ENCODE measurements at regions not wholly inside any gene's neighbourhood (a gene's known extent, or its start where the extent isn't known, plus 50 kb on each side); places are given as distances from the start of the nearest gene placed in this dataset.

DNA sequence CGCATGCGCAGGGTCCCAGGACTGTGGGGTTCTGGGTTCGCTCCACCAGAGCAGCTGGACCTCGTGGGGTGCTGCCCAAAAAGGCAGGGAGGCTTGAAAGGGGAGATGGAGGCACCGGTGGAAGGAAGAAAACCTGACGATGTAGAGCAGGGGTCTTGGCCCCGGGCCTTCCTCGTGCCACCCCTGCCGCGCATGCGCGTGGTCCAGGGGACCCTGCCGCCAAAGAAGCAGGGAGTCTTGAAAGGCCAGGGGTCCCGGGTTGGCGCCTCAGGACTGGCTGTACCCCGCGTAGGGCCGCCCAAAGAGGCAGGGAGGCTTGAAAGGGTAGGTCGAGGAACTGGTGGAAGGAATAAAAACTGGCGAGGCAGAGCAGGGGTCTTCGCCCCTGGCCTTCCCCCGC is 321.0 kb downstream of the ALG10 start:
- Histone ChIP-seq H3K27me3 (ENCODE audit: control insufficient read depth in 1 of 2, insufficient read depth in 2 of 2, low read length in 2 of 2) (peaks cover 0 to 9% of the 10 kb centered on the region in 2 donors), H3K9me3 (ENCODE audit: low read length) (no peaks in the 10 kb centered on the region), H3K4me3 (ENCODE audit: low read depth in 1 of 2, low read length in 2 of 2) (no peak overlapping the region), H3K36me3 (ENCODE audit: insufficient read depth, low read length) (no peaks in the 10 kb centered on the region), H3K9ac (ENCODE audit: low read length) (no peak overlapping the region), H3K27ac (ENCODE audit: low read depth, low read length) (no peak overlapping the region), H3K4me1 (ENCODE audit: insufficient read depth, low read length) (no peaks in the 10 kb centered on the region)

DNA sequence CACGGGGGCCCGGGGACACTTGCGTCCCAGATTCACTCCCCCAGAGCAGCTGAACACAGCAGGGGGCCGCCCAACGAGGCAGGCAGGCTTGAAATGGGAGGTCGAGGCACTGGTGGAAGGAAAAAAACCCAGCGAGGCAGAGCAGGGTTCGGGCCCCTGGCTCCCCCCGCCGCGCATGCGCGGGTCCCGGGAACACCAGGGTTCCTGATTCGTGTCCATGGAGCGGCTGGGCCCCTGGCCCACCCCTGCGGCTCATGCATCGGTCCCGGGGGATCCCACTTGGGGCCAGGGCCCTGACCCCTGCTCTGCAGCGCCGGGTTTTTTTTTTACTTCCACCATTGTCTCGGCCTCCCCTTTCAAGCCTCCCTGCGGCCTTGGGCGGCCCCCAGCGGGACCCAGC is 321.5 kb downstream of the ALG10 start:
- Histone ChIP-seq H3K27me3 (ENCODE audit: control insufficient read depth in 1 of 2, insufficient read depth in 2 of 2, low read length in 2 of 2) (peaks cover 0 to 9% of the 10 kb centered on the region in 2 donors), H3K36me3 (ENCODE audit: insufficient read depth, low read length) (no peaks in the 10 kb centered on the region), H3K4me1 (ENCODE audit: insufficient read depth, low read length) (no peaks in the 10 kb centered on the region), H3K9me3 (ENCODE audit: low read length) (no peaks in the 10 kb centered on the region), H3K4me3 (ENCODE audit: low read depth in 1 of 2, low read length in 2 of 2) (no peak overlapping the region), H3K27ac (ENCODE audit: low read depth, low read length) (no peak overlapping the region), H3K9ac (ENCODE audit: low read length) (no peak overlapping the region)

DNA sequence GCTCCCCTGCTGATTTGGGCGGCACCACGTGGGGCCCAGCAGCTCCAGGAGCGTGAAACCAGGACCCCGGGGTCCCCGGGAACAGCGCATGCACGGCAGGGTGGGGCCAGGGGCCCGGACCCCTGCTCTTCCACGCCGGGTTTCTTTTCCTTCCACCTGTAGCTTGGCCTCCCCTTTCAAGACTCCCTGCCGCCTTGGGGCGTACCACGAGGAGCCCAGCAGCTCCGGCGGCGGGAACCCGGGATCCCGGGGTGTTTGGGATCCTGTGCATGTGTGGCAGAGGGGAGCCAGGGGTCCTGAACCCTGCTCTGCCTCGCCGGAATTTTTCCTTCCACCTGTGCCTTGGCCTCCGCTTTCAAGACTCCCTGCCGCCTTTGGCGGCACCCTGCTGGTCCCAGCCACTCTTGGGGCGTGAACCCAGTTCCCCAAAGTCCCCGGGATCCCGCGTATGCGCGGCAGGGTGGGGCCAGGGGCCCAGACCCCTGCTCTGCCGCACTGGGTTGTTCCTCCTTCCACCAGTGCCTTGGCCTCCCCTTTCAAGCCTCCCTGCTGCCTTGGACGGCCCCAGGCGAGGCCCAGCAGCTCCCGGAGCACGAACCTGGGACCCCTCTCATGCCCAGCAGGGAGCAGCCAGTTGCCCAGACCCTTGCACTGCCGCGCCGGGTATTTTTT is 322.7 kb downstream of the ALG10 start:
- H3K36me3 ChIP-seq (ENCODE audit: insufficient read depth, low read length): no peaks in the 10 kb centered on the region
- no peaks in the 10 kb centered on the region for H3K9me3 ChIP-seq (ENCODE audit: low read length)
- no peak overlapping the region for H3K9ac ChIP-seq (ENCODE audit: low read length)
- no peak overlapping the region for H3K4me3 ChIP-seq (ENCODE audit: low read depth in 1 of 2, low read length in 2 of 2)
- H3K27ac ChIP-seq (ENCODE audit: low read depth, low read length): no peak overlapping the region
- peaks cover 0 to 9% of the 10 kb centered on the region in 2 donors for H3K27me3 ChIP-seq (ENCODE audit: control insufficient read depth in 1 of 2, insufficient read depth in 2 of 2, low read length in 2 of 2)
- no peaks in the 10 kb centered on the region for H3K4me1 ChIP-seq (ENCODE audit: insufficient read depth, low read length)

DNA sequence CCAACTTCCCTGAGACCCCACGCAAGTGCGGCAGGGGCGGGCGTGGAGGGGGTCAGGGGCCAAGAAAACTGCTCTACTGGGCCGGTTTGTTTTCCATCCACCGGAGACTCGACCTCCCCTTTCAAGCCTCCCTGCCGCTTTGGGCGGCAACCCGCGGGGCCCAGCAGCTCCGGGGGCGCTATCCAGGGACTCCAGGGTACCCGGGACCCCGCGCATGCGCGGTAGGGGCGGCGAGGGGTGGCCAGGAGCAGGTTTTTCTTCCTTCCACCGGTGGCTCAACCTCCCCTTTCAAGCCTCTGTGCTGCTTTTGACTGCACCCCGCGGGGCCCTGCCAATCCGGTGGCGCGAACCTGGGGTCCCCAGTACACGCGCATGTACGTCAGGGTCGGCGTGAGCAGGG is 323.5 kb downstream of the ALG10 start:
- H3K9ac ChIP-seq (ENCODE audit: low read length): no peak overlapping the region
- H3K36me3 ChIP-seq (ENCODE audit: insufficient read depth, low read length): no peaks in the 10 kb centered on the region
- H3K4me1 ChIP-seq (ENCODE audit: insufficient read depth, low read length): no peaks in the 10 kb centered on the region
- no peak overlapping the region for H3K4me3 ChIP-seq (ENCODE audit: low read depth in 1 of 2, low read length in 2 of 2)
- no peaks in the 10 kb centered on the region for H3K9me3 ChIP-seq (ENCODE audit: low read length)
- peaks cover 0 to 9% of the 10 kb centered on the region in 2 donors for H3K27me3 ChIP-seq (ENCODE audit: control insufficient read depth in 1 of 2, insufficient read depth in 2 of 2, low read length in 2 of 2)
- H3K27ac ChIP-seq (ENCODE audit: low read depth, low read length): no peak overlapping the region

DNA sequence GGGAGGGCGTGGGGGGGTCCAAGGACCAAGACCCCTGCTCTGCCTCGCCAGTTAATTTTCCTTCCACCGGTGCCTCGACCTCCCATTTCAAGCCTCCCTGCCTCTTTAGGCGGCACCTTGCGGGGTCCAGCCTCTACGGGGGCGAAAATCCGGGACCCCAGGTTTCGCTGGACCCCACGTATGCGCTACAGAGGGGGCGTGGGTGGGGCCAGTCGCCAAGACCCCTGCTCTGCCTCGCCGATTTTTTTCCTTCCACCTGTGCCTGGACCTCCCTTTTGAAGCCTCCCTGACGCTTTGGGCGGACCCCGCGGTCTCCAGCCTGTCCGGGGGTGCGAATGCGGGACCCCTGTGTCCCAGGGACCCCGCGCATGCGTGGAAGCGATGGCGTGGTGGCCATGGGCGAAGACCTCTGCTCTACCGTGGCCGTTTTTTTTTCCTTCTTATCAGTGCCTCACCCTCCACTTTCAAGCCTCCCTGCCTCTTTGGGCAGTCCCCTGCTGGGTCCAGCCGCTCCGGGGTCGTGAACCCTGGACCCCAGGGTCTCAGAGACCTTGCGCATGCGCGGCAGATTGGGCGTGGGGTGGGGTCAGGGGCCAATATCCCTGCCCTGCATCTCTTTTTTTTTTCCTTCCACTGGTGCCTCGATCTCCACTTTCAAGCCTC is 324.2 kb downstream of the ALG10 start:
- no peak overlapping the region for H3K4me3 ChIP-seq (ENCODE audit: low read depth in 1 of 2, low read length in 2 of 2)
- H3K36me3 ChIP-seq (ENCODE audit: insufficient read depth, low read length): no peaks in the 10 kb centered on the region
- peaks cover 0 to 14% of the 10 kb centered on the region in 2 donors for H3K27me3 ChIP-seq (ENCODE audit: control insufficient read depth in 1 of 2, insufficient read depth in 2 of 2, low read length in 2 of 2)
- H3K4me1 ChIP-seq (ENCODE audit: insufficient read depth, low read length): no peaks in the 10 kb centered on the region
- H3K9ac ChIP-seq (ENCODE audit: low read length): no peak overlapping the region
- no peaks in the 10 kb centered on the region for H3K9me3 ChIP-seq (ENCODE audit: low read length)
- no peak overlapping the region for H3K27ac ChIP-seq (ENCODE audit: low read depth, low read length)

DNA sequence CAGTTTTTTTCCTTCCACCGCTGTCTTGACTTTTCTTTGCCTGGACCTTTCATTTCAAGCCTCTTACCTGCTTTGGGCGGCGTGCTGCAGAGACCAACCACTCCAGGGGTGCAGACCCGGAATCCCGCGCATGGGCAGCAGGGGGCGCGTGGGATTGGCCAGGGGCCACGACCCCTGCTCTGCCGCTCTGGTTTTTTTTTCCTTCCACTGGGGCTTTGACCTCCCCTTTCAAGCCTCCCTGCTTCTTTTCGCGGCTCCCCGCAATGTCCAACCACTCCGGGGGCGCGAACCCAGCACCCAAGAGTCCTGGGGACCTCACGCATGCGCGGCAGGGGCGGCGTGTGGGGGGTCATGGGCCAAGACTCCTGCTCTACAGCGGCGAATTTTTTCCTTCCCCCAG is 325.1 kb downstream of the ALG10 start:
- Histone ChIP-seq H3K9ac (ENCODE audit: low read length) (no peak overlapping the region), H3K36me3 (ENCODE audit: insufficient read depth, low read length) (no peaks in the 10 kb centered on the region), H3K9me3 (ENCODE audit: low read length) (no peaks in the 10 kb centered on the region), H3K27ac (ENCODE audit: low read depth, low read length) (no peak overlapping the region), H3K27me3 (ENCODE audit: control insufficient read depth in 1 of 2, insufficient read depth in 2 of 2, low read length in 2 of 2) (peaks cover 0 to 14% of the 10 kb centered on the region in 2 donors), H3K4me3 (ENCODE audit: low read depth in 1 of 2, low read length in 2 of 2) (no peak overlapping the region), H3K4me1 (ENCODE audit: insufficient read depth, low read length) (no peaks in the 10 kb centered on the region)

DNA sequence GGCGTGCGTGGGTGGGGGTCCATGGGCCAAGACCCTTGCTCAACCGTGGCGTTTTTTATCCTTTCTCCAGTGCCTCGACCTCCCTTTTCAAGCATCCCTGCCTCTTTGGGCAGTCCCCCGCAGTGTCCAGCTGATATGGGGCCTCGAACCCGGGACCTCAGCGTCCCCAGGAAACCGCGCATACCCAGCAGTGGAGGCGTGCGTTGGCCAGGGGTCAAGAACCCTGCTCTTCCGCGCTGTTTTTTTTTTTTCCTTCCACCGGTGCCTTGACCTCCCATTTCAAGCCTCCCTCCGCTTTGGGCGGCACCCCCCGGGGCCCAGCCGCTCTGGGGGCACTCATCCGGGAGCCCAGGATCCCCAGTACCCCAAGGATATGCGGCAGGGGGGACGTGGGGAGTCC is 325.8 kb downstream of the ALG10 start:
- Histone ChIP-seq H3K9ac (ENCODE audit: low read length) (no peak overlapping the region), H3K9me3 (ENCODE audit: low read length) (no peaks in the 10 kb centered on the region), H3K27me3 (ENCODE audit: control insufficient read depth in 1 of 2, insufficient read depth in 2 of 2, low read length in 2 of 2) (peaks cover 0 to 14% of the 10 kb centered on the region in 2 donors), H3K4me3 (ENCODE audit: low read depth in 1 of 2, low read length in 2 of 2) (no peak overlapping the region), H3K4me1 (ENCODE audit: insufficient read depth, low read length) (no peaks in the 10 kb centered on the region), H3K27ac (ENCODE audit: low read depth, low read length) (no peak overlapping the region), H3K36me3 (ENCODE audit: insufficient read depth, low read length) (no peaks in the 10 kb centered on the region)

DNA sequence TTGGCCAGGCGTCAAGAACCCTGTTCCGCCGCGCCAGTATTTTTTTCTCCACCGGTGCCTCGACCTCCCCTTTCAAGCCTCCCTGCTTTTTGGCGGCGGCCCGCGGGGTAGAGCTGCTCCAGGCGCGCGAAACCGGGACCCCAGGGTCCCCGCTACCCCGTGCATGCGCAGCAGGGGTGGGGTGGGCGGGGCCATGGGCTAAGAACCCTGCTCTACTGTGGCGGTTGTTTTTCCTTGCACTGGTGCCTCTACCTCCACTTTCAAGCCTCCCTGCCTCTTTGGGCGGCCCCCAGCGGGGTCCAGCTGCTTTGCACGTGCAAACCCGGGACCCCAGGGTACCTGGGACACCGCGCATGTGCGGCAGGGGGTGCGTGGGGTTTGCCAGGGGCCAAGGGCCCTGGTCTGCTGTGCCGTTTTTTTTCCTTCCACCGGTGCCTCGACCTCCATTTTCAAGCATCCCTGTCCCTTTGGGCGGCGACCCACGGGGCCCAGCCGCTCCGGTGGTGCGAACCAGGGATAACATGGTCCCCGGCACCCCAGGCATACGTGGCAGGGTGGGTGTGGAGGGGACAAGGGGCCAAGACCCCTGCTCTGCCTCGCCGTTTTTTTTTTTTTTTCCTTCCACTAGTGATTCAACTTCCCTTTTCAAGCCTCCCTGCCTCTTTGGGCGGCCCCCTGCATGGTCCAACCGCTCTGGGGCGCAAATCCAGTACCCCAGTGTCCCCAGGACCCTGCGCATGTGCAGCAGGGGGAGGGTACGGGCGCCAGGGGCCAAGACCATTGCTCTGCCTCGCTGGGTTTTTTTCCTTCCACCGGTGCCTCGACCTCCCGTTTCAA is 326.8 kb downstream of the ALG10 start:
- H3K4me3 ChIP-seq (ENCODE audit: low read depth in 1 of 2, low read length in 2 of 2): no peak overlapping the region
- no peaks in the 10 kb centered on the region for H3K36me3 ChIP-seq (ENCODE audit: insufficient read depth, low read length)
- H3K9me3 ChIP-seq (ENCODE audit: low read length): no peaks in the 10 kb centered on the region
- H3K9ac ChIP-seq (ENCODE audit: low read length): no peak overlapping the region
- peaks cover 0 to 14% of the 10 kb centered on the region in 2 donors for H3K27me3 ChIP-seq (ENCODE audit: control insufficient read depth in 1 of 2, insufficient read depth in 2 of 2, low read length in 2 of 2)
- H3K27ac ChIP-seq (ENCODE audit: low read depth, low read length): no peak overlapping the region
- no peaks in the 10 kb centered on the region for H3K4me1 ChIP-seq (ENCODE audit: insufficient read depth, low read length)

DNA sequence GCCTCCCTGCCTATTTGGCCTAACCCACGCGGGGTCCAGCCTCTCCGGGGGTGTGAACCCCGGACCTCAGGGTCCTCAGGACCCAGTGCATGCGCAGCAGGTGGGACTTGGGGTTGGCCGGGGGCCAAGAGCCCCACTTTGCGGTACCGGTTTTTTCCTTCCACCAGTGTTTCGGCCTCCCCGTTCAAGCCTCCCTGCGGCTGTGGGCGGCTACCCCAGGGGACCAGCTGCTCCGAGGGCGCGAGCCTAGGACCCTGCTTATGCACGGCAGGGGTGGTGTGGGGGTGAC is 327.3 kb downstream of the ALG10 start:
- H3K27me3 ChIP-seq (ENCODE audit: control insufficient read depth in 1 of 2, insufficient read depth in 2 of 2, low read length in 2 of 2): peaks cover 0 to 14% of the 10 kb centered on the region in 2 donors
- H3K4me1 ChIP-seq (ENCODE audit: insufficient read depth, low read length): no peaks in the 10 kb centered on the region
- H3K9me3 ChIP-seq (ENCODE audit: low read length): no peaks in the 10 kb centered on the region
- H3K4me3 ChIP-seq (ENCODE audit: low read depth in 1 of 2, low read length in 2 of 2): no peak overlapping the region
- no peak overlapping the region for H3K27ac ChIP-seq (ENCODE audit: low read depth, low read length)
- no peaks in the 10 kb centered on the region for H3K36me3 ChIP-seq (ENCODE audit: insufficient read depth, low read length)
- H3K9ac ChIP-seq (ENCODE audit: low read length): no peak overlapping the region

DNA sequence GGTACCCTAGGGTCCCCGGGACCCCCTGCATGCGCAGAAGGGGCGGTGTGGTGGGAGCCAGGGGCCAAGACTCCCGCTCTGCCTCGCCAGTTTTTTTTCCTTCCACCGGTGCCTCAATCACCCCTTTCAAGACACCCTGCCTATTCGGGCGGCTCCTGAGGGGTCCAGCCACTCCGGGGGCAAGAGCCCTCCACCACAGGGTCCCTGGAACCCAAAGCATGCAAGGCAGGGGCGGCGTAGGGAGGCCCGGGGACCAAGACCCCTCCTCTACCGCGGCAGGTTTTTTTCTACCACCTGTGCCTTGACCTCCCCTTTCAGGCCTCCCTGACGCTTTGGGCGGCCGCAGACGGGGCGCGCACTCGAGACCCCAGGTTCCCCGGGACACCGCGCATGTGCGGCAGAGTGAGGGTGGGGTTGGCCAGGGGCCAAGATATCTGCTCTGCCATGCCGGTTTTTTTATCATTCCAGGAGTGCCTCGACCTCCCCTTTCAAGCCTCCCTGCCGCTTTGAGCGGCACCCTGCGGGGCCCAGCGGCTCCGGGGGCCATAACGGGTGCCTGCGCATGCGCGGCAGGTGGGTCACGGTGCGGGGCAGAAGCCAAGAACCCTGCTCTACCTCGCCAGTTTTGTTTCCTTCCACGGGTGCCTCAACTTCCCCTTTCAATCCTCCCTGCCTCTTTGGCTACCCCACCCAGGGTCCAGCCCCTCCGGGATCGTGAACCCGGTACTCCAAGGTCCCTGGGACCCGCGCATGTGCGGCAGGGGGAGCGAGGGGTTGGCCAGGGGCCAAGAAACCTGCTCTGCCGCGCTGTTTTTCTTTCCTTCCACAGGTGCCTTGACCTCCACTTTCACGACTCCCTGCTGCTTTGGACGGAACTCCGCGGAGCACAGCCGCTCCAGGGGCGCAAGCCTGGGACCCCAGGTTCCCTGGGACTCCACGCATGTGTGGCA is 328.1 kb downstream of the ALG10 start:
- Histone ChIP-seq H3K27ac (ENCODE audit: low read depth, low read length) (no peak overlapping the region), H3K36me3 (ENCODE audit: insufficient read depth, low read length) (no peaks in the 10 kb centered on the region), H3K27me3 (ENCODE audit: control insufficient read depth in 1 of 2, insufficient read depth in 2 of 2, low read length in 2 of 2) (peaks cover 0 to 14% of the 10 kb centered on the region in 2 donors), H3K9me3 (ENCODE audit: low read length) (no peaks in the 10 kb centered on the region), H3K4me3 (ENCODE audit: low read depth in 1 of 2, low read length in 2 of 2) (no peak overlapping the region), H3K4me1 (ENCODE audit: insufficient read depth, low read length) (no peaks in the 10 kb centered on the region), H3K9ac (ENCODE audit: low read length) (no peak overlapping the region)

DNA sequence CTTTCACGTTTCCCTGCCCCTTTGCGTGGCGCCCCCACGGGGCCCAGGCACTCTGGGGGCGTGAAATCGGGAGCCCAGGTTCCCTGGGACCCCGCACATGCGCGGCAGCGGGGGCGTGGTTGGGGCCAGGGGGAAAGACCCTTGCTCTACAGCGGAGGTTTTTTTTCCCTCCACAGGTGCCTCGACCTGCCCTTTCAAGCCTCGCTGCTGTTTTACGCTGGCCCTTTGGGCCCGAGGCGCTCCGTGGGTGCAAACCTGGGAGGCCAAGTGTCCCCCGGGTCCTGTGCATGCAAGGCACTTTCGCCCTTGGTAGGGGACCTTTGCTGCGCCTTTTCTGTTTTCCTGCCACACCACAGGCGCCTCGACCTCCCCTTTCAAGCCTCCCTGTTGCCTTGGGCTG is 329.8 kb downstream of the ALG10 start:
- Histone ChIP-seq H3K27me3 (ENCODE audit: control insufficient read depth in 1 of 2, insufficient read depth in 2 of 2, low read length in 2 of 2) (peaks cover 0 to 5% of the 10 kb centered on the region in 2 donors), H3K4me1 (ENCODE audit: insufficient read depth, low read length) (no peaks in the 10 kb centered on the region)

More for the DNA sequence above, 329.8 kb downstream of the ALG10 start:
- Histone ChIP-seq H3K36me3 (ENCODE audit: insufficient read depth, low read length) (no peaks in the 10 kb centered on the region), H3K9ac (ENCODE audit: low read length) (no peak overlapping the region), H3K9me3 (ENCODE audit: low read length) (no peaks in the 10 kb centered on the region), H3K27ac (ENCODE audit: low read depth, low read length) (no peak overlapping the region), H3K4me3 (ENCODE audit: low read depth in 1 of 2, low read length in 2 of 2) (no peak overlapping the region)
